K562 (cell line): ENCODE measurements at regions not wholly inside any gene's neighbourhood (a gene's known extent, or its start where the extent isn't known, plus 50 kb on each side); places are given as distances from the start of the nearest gene placed in this dataset.

ENCODE experiments used
- RBBP5 ChIP-seq: fragments of 200-600 bp; sonication (generic); IDR thresholded peaks from 2 replicates; pipeline ENCODE4 v1.6.1; 2012; ENCODE audit warnings: borderline replicate concordance, mild to moderate bottlenecking, low read length, control low read depth, inconsistent platforms; ENCODE audit not compliant: insufficient read depth, poor library complexity, severe bottlenecking
- ZBED1 ChIP-seq: IDR thresholded peaks from 2 replicates; pipeline ENCODE4 v1.6.1; 2014
- ZNF133 ChIP-seq: fragments of 250-450 bp; sonication (Bioruptor Pico); IDR thresholded peaks from 2 replicates; pipeline ENCODE4 v1.4.0; 2020; ENCODE audit warnings: mild to moderate bottlenecking
- ZNF79 ChIP-seq: fragments of 250-450 bp; sonication (Bioruptor Pico); IDR thresholded peaks from 2 replicates; pipeline ENCODE4 v1.4.0; 2020; ENCODE audit warnings: low read depth, mild to moderate bottlenecking, moderate library complexity
- TF ChIP-seq, protein P1 (sequence below): IDR thresholded peaks from 2 replicates; pipeline ENCODE4 v1.6.1; 2014; ENCODE audit warnings: antibody characterized with exemption
- TF ChIP-seq, protein P2 (sequence below): sonication (generic); formaldehyde crosslinking; IDR thresholded peaks from 2 replicates; pipeline ENCODE4 v1.8.1; 2022; ENCODE audit warnings: missing genetic modification reagents
- TF ChIP-seq, protein P3 (sequence below): fragments of 450-650 bp; IDR thresholded peaks from 2 replicates; pipeline ENCODE4 v1.6.1; 2016; ENCODE audit warnings: borderline replicate concordance

DNA sequence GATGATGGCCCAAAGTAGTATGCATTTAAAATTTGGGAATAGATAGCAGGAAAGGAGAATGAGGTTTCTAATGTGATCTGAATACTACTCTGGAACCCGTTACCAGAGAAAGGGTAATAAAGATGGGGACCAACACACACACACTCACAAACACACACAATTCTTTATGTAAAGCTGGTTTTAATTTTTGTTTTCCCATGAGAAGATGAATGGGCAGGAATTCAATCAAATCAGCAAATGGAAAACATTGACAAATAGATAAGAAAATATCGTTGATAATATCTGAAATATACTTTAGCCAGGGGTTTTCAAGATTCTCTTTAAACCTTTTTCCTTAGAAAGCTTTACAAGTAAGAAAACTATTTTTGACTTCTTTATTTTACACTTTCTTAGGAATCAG lies 303.0 kb downstream of the PRL start (continued):
- TF ChIP-seq, protein P1, sequence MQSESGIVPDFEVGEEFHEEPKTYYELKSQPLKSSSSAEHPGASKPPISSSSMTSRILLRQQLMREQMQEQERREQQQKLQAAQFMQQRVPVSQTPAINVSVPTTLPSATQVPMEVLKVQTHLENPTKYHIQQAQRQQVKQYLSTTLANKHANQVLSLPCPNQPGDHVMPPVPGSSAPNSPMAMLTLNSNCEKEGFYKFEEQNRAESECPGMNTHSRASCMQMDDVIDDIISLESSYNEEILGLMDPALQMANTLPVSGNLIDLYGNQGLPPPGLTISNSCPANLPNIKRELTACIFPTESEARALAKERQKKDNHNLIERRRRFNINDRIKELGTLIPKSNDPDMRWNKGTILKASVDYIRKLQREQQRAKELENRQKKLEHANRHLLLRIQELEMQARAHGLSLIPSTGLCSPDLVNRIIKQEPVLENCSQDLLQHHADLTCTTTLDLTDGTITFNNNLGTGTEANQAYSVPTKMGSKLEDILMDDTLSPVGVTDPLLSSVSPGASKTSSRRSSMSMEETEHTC = no peak
- TF ChIP-seq ZNF133 (CRISPR knock-in tag) = no peak
- no peak for TF ChIP-seq ZBED1
- no peak for TF ChIP-seq ZNF79 (CRISPR knock-in tag)
- TF ChIP-seq, protein P2, sequence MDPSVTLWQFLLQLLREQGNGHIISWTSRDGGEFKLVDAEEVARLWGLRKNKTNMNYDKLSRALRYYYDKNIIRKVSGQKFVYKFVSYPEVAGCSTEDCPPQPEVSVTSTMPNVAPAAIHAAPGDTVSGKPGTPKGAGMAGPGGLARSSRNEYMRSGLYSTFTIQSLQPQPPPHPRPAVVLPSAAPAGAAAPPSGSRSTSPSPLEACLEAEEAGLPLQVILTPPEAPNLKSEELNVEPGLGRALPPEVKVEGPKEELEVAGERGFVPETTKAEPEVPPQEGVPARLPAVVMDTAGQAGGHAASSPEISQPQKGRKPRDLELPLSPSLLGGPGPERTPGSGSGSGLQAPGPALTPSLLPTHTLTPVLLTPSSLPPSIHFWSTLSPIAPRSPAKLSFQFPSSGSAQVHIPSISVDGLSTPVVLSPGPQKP (CRISPR knock-in tag) = no peak
- no peak for TF ChIP-seq RBBP5
- TF ChIP-seq, protein P3, sequence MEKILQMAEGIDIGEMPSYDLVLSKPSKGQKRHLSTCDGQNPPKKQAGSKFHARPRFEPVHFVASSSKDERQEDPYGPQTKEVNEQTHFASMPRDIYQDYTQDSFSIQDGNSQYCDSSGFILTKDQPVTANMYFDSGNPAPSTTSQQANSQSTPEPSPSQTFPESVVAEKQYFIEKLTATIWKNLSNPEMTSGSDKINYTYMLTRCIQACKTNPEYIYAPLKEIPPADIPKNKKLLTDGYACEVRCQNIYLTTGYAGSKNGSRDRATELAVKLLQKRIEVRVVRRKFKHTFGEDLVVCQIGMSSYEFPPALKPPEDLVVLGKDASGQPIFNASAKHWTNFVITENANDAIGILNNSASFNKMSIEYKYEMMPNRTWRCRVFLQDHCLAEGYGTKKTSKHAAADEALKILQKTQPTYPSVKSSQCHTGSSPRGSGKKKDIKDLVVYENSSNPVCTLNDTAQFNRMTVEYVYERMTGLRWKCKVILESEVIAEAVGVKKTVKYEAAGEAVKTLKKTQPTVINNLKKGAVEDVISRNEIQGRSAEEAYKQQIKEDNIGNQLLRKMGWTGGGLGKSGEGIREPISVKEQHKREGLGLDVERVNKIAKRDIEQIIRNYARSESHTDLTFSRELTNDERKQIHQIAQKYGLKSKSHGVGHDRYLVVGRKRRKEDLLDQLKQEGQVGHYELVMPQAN = no peak
